ENCODE measurements at regions not wholly inside any gene's neighbourhood (a gene's known extent, or its start where the extent isn't known, plus 50 kb on each side); places are given as distances from the start of the nearest gene placed in this dataset.

DNA sequence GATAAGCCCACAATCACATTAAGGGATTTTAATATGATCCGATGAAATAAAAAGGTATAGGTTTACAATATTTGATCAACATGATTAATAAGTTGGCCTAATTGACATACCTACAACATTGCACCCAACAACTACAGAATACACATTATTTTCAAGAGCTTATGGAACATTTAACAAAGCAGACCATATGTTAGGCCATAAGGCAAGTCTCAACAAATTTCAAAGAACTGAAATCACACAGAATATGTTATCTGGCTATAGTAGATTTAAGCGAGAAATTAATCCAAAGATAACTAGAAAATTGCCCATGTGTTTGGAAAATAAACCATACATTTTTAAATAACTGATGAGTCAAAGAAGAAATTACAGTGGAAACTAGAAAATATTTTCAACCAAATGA lies 126.0 kb upstream of the KCNG1 start:
- TF ChIP-seq CTCF (IDR thresholded peaks at IDR 0.05) = no peak
- peaks cover 8% of the 10 kb centered on the region for H3K9me3 Mint-ChIP-seq
- DNase-seq = no peak
- H3K4me1 Mint-ChIP-seq (ENCODE audit: low read depth) = no peaks in the 10 kb centered on the region
- no peak overlapping the region for H3K27ac Mint-ChIP-seq
- H3K27me3 Mint-ChIP-seq (ENCODE audit: insufficient read depth) = peaks cover 31% of the 10 kb centered on the region
- 0 out of 2 replicates have a peak, but pooled peaks cover 4% of the 10 kb centered on the region for H3K36me3 Mint-ChIP-seq (ENCODE audit: low read depth)
- no peak overlapping the region for H3K4me3 Mint-ChIP-seq

DNA sequence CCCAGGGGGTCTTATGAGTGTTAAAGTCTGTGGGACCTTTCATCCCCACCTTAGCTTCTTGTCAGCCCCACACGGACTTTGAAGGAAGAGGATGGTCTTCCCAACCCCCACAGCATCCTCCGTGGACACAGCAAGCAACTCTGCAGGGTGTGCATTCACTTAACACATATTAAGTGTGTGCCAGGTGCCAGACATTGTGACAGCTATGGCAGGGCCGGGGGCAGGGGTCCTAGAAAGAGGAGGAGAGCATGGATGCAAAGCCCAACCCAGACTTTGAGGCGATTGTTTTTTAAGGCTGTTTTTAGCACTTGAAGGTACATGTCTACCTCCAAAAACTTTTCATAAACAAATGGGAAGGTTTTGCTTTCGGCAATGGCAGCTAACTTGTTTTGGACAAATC lies 121.6 kb upstream of the KCNG1 start:
- Mint-ChIP-seq H3K9me3 (peaks cover 8% of the 10 kb centered on the region), H3K4me3 (no peak overlapping the region), H3K27ac (no peak overlapping the region), H3K27me3 (ENCODE audit: insufficient read depth) (peaks cover 37% of the 10 kb centered on the region), H3K4me1 (ENCODE audit: low read depth) (no peaks in the 10 kb centered on the region), H3K36me3 (ENCODE audit: low read depth) (0 out of 2 replicates have a peak, but pooled peaks cover 4% of the 10 kb centered on the region)
- no peak for DNase-seq
- TF ChIP-seq CTCF (IDR thresholded peaks at IDR 0.05) = no peak

DNA sequence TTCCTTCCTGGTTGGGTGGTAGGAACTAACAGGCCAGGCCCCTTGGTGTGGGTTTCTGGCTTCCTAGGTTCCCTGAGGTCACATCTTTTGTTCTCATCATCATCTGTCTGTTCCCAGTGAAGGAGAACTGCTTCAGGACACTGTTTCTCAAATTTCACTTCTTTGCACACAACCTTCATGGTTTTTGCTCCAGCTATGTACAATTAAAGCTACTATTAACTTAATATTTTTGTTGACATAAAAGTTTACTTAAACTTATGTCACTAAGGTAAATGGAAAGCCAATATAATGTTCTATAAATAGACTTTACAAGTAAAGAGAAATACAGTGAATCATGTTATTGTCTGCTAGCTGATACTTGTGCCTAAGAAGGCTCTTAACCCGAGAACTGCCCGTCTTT lies 120.7 kb upstream of the KCNG1 start:
- H3K27ac Mint-ChIP-seq = no peak overlapping the region
- peaks cover 8% of the 10 kb centered on the region for H3K9me3 Mint-ChIP-seq
- no peaks in the 10 kb centered on the region for H3K4me1 Mint-ChIP-seq (ENCODE audit: low read depth)
- H3K27me3 Mint-ChIP-seq (ENCODE audit: insufficient read depth) = peaks cover 35% of the 10 kb centered on the region
- 0 out of 2 replicates have a peak, but pooled peaks cover 4% of the 10 kb centered on the region for H3K36me3 Mint-ChIP-seq (ENCODE audit: low read depth)
- H3K4me3 Mint-ChIP-seq = no peak overlapping the region
- TF ChIP-seq CTCF (IDR thresholded peaks at IDR 0.05) = no peak
- no peak for DNase-seq

- TF ChIP-seq CTCF (IDR thresholded peaks at IDR 0.05) = no peak
- Mint-ChIP-seq H3K27me3 (ENCODE audit: insufficient read depth) (peaks cover 30% of the 10 kb centered on the region), H3K4me1 (ENCODE audit: low read depth) (no peaks in the 10 kb centered on the region), H3K9me3 (peaks cover 8% of the 10 kb centered on the region), H3K4me3 (no peak overlapping the region), H3K36me3 (ENCODE audit: low read depth) (0 out of 2 replicates have a peak, but pooled peaks cover 4% of the 10 kb centered on the region), H3K27ac (no peak overlapping the region)
- DNase-seq = no peak
Measured at GRCh38 chr20:51142448-51142847, 119.5 kb upstream of the KCNG1 start.

DNA sequence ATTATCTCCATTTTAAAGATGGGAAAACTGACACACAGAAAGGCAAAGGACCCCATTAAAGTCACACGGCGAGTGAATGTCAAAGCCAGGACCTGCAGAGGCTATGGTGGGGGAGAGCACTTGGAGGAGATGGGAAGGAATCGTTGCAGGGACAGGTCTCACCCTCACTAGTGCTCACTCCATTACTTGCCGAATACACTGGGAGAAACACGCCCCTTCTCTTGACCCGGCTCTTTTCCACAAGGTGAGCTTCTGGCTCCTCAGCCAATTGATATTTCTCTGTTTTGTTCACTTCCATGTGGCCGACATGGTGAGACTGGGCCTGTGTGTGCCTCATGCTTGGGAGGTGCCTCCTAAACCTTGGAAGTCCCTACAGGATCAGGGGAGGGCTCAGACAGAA lies 117.8 kb upstream of the KCNG1 start:
- Mint-ChIP-seq H3K4me3 (no peak overlapping the region), H3K27me3 (ENCODE audit: insufficient read depth) (peaks cover 24% of the 10 kb centered on the region), H3K27ac (no peak overlapping the region), H3K36me3 (ENCODE audit: low read depth) (no peaks in the 10 kb centered on the region), H3K4me1 (ENCODE audit: low read depth) (peaks cover 10% of the 10 kb centered on the region; the same call in 1 of the 2 replicates), H3K9me3 (no peaks in the 10 kb centered on the region)
- TF ChIP-seq CTCF (IDR thresholded peaks at IDR 0.05) = no peak
- DNase-seq = no peak

DNA sequence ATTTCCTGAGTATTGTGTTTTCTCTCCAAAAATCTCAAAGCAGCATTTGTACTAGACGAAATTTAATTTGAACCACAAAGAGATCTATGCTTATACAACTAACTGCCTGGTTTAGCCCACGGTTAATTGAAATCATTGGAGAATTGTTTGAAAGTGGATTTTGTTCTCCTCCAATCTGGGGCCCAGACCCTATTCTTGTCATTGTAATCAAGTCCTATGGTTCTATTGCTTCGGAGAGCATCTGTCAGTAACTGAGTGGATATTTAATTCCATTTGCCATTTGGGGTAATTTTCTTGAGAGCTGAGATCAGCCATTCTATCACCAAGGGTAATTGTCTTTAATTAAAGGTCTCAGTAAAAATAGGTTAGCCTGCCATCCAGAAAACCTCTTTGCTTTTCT lies 117.0 kb upstream of the KCNG1 start:
- TF ChIP-seq CTCF (IDR thresholded peaks at IDR 0.05) = no peak
- DNase-seq = no peak
- Mint-ChIP-seq H3K4me1 (ENCODE audit: low read depth) (peaks cover 10% of the 10 kb centered on the region; the same call in 1 of the 2 replicates), H3K27ac (no peak overlapping the region), H3K36me3 (ENCODE audit: low read depth) (no peaks in the 10 kb centered on the region), H3K4me3 (no peak overlapping the region), H3K9me3 (no peaks in the 10 kb centered on the region), H3K27me3 (ENCODE audit: insufficient read depth) (peaks cover 22% of the 10 kb centered on the region)
